ENCODE measurements at regions not wholly inside any gene's neighbourhood (a gene's known extent, or its start where the extent isn't known, plus 50 kb on each side); places are given as distances from the start of the nearest gene placed in this dataset.

- FAIRE-seq (no peak), ATAC-seq (no peak), DNase-seq (ENCODE audit: low read depth in 1 of 2, low spot score in 1 of 2) (no peak)
- POLR2A ChIA-PET: no interaction called here
- CTCF ChIA-PET: interaction anchor here (0.7 kb wide), 1 partner anchor 22 kb away, joined by 3 read pairs; no protein-coding TSS in a partner anchor
- Histone ChIP-seq H3K4me1 (no peaks in the 10 kb centered on the region), H3K4me3 (no peak overlapping the region), H3K27ac (no peak overlapping the region), H3K4me2 (no peak overlapping the region), H3K9me3 (0 out of 3 replicates have a peak, but pooled peaks cover 3% of the 10 kb centered on the region)
- TF ChIP-seq CBX2 (IDR thresholded peaks at IDR 0.05; ENCODE audit: borderline replicate concordance, low read depth): no peak
- no peak for TF ChIP-seq CTCF (IDR thresholded peaks at IDR 0.05)
- no peak for TF ChIP-seq POLR2AphosphoS2 (conservative IDR thresholded peaks at IDR 0.05; ENCODE audit: low read length)
- TF ChIP-seq ZNF302 (CRISPR knock-in tag; IDR thresholded peaks at IDR 0.05): no peak
- TF ChIP-seq HDAC2 (IDR thresholded peaks at IDR 0.05): no peak
Measured at GRCh38 chr2:234747032-234747431, 204.8 kb upstream of the SH3BP4 start.

- 73% methylated on average over 1 of the region's 1 CpG for WGBS (ENCODE audit: missing lambda C conversion rate)
- no peak overlapping the region for H3K4me3 ChIP-seq
- H3K27ac ChIP-seq: no peak overlapping the region
- no peak for FAIRE-seq
- H3K9me3 ChIP-seq: peaks cover 3% of the 10 kb centered on the region; the same call in 1 of the 3 replicates
- TF ChIP-seq RAD21 (conservative IDR thresholded peaks at IDR 0.05 in 1 of 2, IDR thresholded peaks at IDR 0.05 in 1 of 2): peak in 1 of 2 experiments; percentile 32; a peak in 1 of 5 replicates
- no peak for TF ChIP-seq RFX5 (IDR thresholded peaks at IDR 0.05)
- no peak overlapping the region for H3K4me2 ChIP-seq
- CTCF ChIA-PET: no interaction called here
- DNase-seq (ENCODE audit: low read depth in 1 of 2, low spot score in 1 of 2): peak; percentile 7 to 13
- POLR2A ChIA-PET: no interaction called here
- H3K4me1 ChIP-seq: no peaks in the 10 kb centered on the region
- peak in 1 of 2 experiments; percentile 51; a peak in 2 of 6 replicates for ATAC-seq
Measured at GRCh38 chr2:234745347-234745746, 206.5 kb upstream of the SH3BP4 start.

DNA sequence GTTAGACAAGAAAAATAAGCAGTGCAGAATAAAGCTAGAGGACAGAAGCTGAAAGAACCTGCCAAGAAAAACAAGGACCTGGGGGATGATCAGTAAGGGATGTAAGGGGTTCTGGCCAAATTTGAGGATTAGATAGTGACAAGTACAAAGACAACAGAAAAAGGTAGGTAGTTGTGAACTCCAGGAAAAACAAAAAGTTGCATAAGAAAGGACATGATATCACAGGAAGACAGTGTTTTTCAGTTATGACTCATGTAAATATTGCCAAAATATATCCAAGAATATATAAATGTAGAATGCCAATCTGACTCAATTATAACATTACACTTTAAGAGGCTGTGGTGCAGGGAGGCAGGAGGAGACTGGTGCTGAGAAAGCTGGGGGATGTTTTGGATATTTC, 209.8 kb upstream of the SH3BP4 start:
- POLR2A ChIA-PET: no interaction called here
- FAIRE-seq: no peak

DNA sequence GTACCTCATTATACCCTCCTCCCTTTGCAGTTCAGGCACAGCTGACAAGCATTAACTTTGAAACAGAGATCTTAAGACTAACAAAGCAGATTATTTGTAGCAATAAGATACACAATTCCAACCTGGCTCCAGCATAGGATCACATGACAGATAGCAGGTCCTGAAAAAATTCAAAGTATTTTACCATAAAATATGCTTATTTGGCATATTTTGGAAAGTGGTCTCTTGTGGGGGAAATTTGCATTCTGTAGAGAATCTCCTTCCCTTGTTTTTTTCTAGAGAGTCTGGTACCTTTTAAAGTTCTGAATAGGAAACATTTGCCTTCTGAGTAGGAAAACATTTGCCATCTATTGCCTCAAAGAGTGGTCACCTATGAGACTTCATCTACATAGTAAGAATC, 212.8 kb upstream of the SH3BP4 start:
- no peak for FAIRE-seq
- ChIA-PET POLR2A (no interaction called here), CTCF (no interaction called here)
- no peak overlapping the region for H3K4me2 ChIP-seq
- peaks cover 6% of the 10 kb centered on the region; the same call in 1 of the 3 replicates for H3K9me3 ChIP-seq
- no peak overlapping the region for H3K27ac ChIP-seq
- no peak for ATAC-seq
- DNase-seq (ENCODE audit: low read depth in 1 of 2, low spot score in 1 of 2): no peak
- TF ChIP-seq HDAC2 (IDR thresholded peaks at IDR 0.05): no peak
- peak; percentile 92 for TF ChIP-seq MAFK (IDR thresholded peaks at IDR 0.05; ENCODE audit: partially characterized antibody)
- no peaks in the 10 kb centered on the region for H3K4me1 ChIP-seq
- H3K4me3 ChIP-seq: no peak overlapping the region

More for the DNA sequence above, 209.8 kb upstream of the SH3BP4 start:
- Histone ChIP-seq H3K4me2 (no peak overlapping the region), H3K9me3 (peaks cover 3% of the 10 kb centered on the region; the same call in 1 of the 3 replicates), H3K4me1 (no peaks in the 10 kb centered on the region), H3K27ac (no peak overlapping the region), H3K4me3 (no peak overlapping the region)
- DNase-seq (ENCODE audit: low read depth in 1 of 2, low spot score in 1 of 2) (no peak), ATAC-seq (no peak)
- CTCF ChIA-PET: interaction anchor here (1.2 kb wide), 1 partner anchor 8 kb away, joined by 6 read pairs; no protein-coding TSS in a partner anchor
- TF ChIP-seq HDAC2 (IDR thresholded peaks at IDR 0.05) (no peak), ATOH8 (CRISPR knock-in tag; IDR thresholded peaks at IDR 0.05; ENCODE audit: low read depth) (no peak), ZNF302 (CRISPR knock-in tag; IDR thresholded peaks at IDR 0.05) (no peak), HMGXB4 (CRISPR knock-in tag; IDR thresholded peaks at IDR 0.05; ENCODE audit: borderline replicate concordance) (no peak), RFX5 (IDR thresholded peaks at IDR 0.05) (no peak)

DNA sequence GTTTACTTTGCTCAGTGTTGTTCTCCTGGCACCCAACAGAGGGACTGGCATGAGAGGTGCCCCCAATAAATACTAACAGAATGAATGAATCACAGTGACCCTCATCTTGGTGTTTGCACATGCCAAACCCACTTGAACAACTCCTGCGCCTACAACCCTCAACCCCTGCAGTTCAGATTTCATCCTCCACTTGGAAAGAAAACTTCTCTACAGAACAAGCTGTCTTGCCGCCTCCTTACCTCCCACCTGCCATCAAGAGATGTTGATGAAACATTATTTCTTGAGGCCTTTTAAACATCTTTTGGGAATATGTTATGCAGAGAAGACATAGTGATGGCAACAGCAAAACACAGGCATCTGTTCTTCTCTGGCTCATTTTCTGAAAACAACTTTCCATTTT, 216.0 kb upstream of the SH3BP4 start:
- POLR2A ChIA-PET: no interaction called here
- TF ChIP-seq ZFP36 (IDR thresholded peaks at IDR 0.05; ENCODE audit: borderline replicate concordance, partially characterized antibody): no peak
- no peak for TF ChIP-seq CHD4 (IDR thresholded peaks at IDR 0.05; ENCODE audit: borderline replicate concordance)
- TF ChIP-seq, protein P1, sequence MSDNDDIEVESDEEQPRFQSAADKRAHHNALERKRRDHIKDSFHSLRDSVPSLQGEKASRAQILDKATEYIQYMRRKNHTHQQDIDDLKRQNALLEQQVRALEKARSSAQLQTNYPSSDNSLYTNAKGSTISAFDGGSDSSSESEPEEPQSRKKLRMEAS (IDR thresholded peaks at IDR 0.05): no peak
- TF ChIP-seq RAD21 (conservative IDR thresholded peaks at IDR 0.05 in 1 of 2, IDR thresholded peaks at IDR 0.05 in 1 of 2): no peak
- TF ChIP-seq RFX5 (IDR thresholded peaks at IDR 0.05): no peak
- no peak overlapping the region for H3K27ac ChIP-seq
- CTCF ChIA-PET: no interaction called here
- H3K4me1 ChIP-seq: no peaks in the 10 kb centered on the region
- DNase-seq (ENCODE audit: low read depth in 1 of 2, low spot score in 1 of 2) (no peak), ATAC-seq (no peak), FAIRE-seq (no peak)
- H3K4me3 ChIP-seq: no peak overlapping the region
- H3K4me2 ChIP-seq: no peak overlapping the region
- H3K9me3 ChIP-seq: peaks cover 3% of the 10 kb centered on the region; the same call in 1 of the 3 replicates
- WGBS (ENCODE audit: missing lambda C conversion rate): 90% methylated on average over 2 of the region's 2 CpGs
